NCI-H82 treated with DMSO at 0.1 percent for 48 hours (cell line): ENCODE measurements at regions not wholly inside any gene's neighbourhood (a gene's known extent, or its start where the extent isn't known, plus 50 kb on each side); places are given as distances from the start of the nearest gene placed in this dataset.

ENCODE experiments used
- DNase-seq: peaks from one replicate; lab custom pipeline; 2025; ENCODE audit not compliant: unreplicated experiment; lab: John Stamatoyannopoulos, UW

GRCh38 chr4:13137390-13137789 lies 346.8 kb downstream of the RAB28 start:
- no peak for DNase-seq

GRCh38 chr4:13133700-13134099 lies 350.4 kb downstream of the RAB28 start:
- DNase-seq, result no peak

GRCh38 chr4:13130848-13131247 lies 353.3 kb downstream of the RAB28 start:
- DNase-seq, result no peak

- no peak for DNase-seq
Observed at GRCh38 chr4:13129095-13129494, 355.0 kb downstream of the RAB28 start.

GRCh38 chr4:13126976-13127910 lies 356.9 kb downstream of the RAB28 start:
- no peak for DNase-seq

GRCh38 chr4:13118633-13119032 lies 365.5 kb downstream of the RAB28 start:
- no peak for DNase-seq

GRCh38 chr4:13117185-13117584 lies 367.0 kb downstream of the RAB28 start:
- no peak for DNase-seq

- no peak for DNase-seq
Observed at GRCh38 chr4:13112030-13112429, 372.1 kb downstream of the RAB28 start.

GRCh38 chr4:13109536-13109935 lies 374.6 kb downstream of the RAB28 start:
- DNase-seq, result no peak

GRCh38 chr4:13108096-13108495 lies 376.0 kb downstream of the RAB28 start:
- no peak for DNase-seq

- DNase-seq, result no peak
Observed at GRCh38 chr4:13103382-13104015, 380.6 kb downstream of the RAB28 start.

GRCh38 chr4:13102092-13102742 lies 381.9 kb downstream of the RAB28 start:
- DNase-seq, result no peak

- no peak for DNase-seq
Observed at GRCh38 chr4:13097971-13098370, 386.2 kb downstream of the RAB28 start.

GRCh38 chr4:13095722-13096121 lies 388.4 kb downstream of the RAB28 start:
- no peak for DNase-seq

GRCh38 chr4:13093170-13093569 lies 391.0 kb downstream of the RAB28 start:
- DNase-seq, result no peak

GRCh38 chr4:13092702-13093101 lies 391.4 kb downstream of the RAB28 start:
- no peak for DNase-seq

GRCh38 chr4:13089659-13089998 lies 394.5 kb downstream of the RAB28 start:
- no peak for DNase-seq

GRCh38 chr4:13088726-13089658 lies 395.1 kb downstream of the RAB28 start:
- no peak for DNase-seq

GRCh38 chr4:13087041-13087440 lies 397.1 kb downstream of the RAB28 start:
- DNase-seq, result no peak

GRCh38 chr4:13084210-13084609 lies 399.9 kb downstream of the RAB28 start:
- no peak for DNase-seq

- no peak for DNase-seq
Observed at GRCh38 chr4:13081830-13082229, 402.3 kb downstream of the RAB28 start.
